Activated B cell treated with CpG ODN at 0.5 μM for 24 hours (primary cell): ENCODE measurements at regions not wholly inside any gene's neighbourhood (a gene's known extent, or its start where the extent isn't known, plus 50 kb on each side); places are given as distances from the start of the nearest gene placed in this dataset.

Experiments
- ATAC-seq: fragments of 200-7000 bp; cut with Tn5 transposase; one replicate; pipeline ENCODE4 v1.10.0; 2021; ENCODE audit warnings: low read depth, mild to moderate bottlenecking, moderate library complexity
- CTCF ChIA-PET: fragments of 350-600 bp; sonication (Branson Sonifier 250); formaldehyde crosslinking; loops from one replicate; lab custom pipeline; 2021; ENCODE audit warnings: antibody characterized with exemption; lab: Charles Lee
- POLR2A ChIA-PET: fragments of 350-600 bp; sonication (Branson Sonifier 250); formaldehyde crosslinking; loops from one replicate; lab custom pipeline; 2021; ENCODE audit warnings: antibody characterized with exemption; lab: Charles Lee
- DNase-seq: peaks from one replicate; pipeline ENCODE4 v3.0.0; 2022
- H3K27ac Mint-ChIP-seq: one replicate; pipeline ENCODE4 v1.8.0; 2020; ENCODE audit warnings: mixed read lengths
- H3K27me3 Mint-ChIP-seq: one replicate; pipeline ENCODE4 v1.8.0; 2021; ENCODE audit warnings: mixed read lengths
- H3K36me3 Mint-ChIP-seq: one replicate; pipeline ENCODE4 v1.8.0; 2021; ENCODE audit warnings: low read depth, mixed read lengths
- H3K4me1 Mint-ChIP-seq: one replicate; pipeline ENCODE4 v1.8.0; 2021; ENCODE audit warnings: mixed read lengths
- H3K4me3 Mint-ChIP-seq: one replicate; pipeline ENCODE4 v1.8.0; 2020; ENCODE audit warnings: mild to moderate bottlenecking, mixed read lengths
- H3K9me3 Mint-ChIP-seq: one replicate; pipeline ENCODE4 v1.8.0; 2020; ENCODE audit warnings: mixed read lengths
- intact Hi-C: fragments of 100-400 bp; cut with micrococcal nuclease; formaldehyde crosslinking; loops from one replicate; pipeline ENCODE4 v1.15.1; 2024
- TF ChIP-seq, protein P1 (sequence below): fragments of 200-600 bp; IDR thresholded peaks from one replicate; pipeline ENCODE4 v1.8.0; 2022; ENCODE audit warnings: antibody characterized with exemption, mild to moderate bottlenecking

DNA sequence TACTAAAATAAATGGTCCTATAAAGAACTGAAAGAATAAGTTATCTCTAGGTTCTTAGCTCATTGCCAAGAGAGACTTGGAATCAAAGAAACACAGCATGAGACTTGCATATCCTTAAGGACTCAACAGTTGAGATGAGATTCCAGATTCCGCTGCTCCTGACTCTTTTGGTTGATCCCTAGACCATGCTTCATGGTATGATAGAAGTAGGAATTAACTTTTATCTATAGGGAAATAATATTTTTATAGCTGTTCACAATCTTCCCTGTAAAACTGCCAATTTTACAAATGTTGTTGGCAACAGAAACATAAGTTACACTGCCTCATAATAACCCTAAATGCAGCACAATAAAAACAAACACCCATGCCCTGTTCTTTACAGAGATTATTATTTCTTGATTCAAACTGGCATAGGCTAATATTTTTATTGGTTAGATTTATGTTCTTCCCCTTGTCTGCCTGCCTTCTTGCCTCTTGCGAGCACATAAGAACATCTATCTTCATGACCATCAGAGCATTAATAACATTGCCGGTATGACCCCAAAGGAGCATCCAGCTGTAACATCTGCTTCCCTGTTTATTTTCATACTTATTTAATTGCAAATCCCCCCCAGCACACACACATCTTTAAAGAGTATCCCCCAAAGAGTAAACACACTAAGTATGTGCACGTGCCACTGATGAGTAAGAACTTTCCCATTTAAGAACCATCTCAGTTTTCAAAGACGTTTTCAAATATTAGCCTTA is 735.7 kb upstream of the SLC8A1 start:
- Mint-ChIP-seq H3K9me3 (no peaks in the 10 kb centered on the region), H3K36me3 (no peaks in the 10 kb centered on the region), H3K4me3 (no peak overlapping the region), H3K4me1 (no peaks in the 10 kb centered on the region), H3K27me3 (no peaks in the 10 kb centered on the region), H3K27ac (no peak overlapping the region)
- TF ChIP-seq, protein P1, sequence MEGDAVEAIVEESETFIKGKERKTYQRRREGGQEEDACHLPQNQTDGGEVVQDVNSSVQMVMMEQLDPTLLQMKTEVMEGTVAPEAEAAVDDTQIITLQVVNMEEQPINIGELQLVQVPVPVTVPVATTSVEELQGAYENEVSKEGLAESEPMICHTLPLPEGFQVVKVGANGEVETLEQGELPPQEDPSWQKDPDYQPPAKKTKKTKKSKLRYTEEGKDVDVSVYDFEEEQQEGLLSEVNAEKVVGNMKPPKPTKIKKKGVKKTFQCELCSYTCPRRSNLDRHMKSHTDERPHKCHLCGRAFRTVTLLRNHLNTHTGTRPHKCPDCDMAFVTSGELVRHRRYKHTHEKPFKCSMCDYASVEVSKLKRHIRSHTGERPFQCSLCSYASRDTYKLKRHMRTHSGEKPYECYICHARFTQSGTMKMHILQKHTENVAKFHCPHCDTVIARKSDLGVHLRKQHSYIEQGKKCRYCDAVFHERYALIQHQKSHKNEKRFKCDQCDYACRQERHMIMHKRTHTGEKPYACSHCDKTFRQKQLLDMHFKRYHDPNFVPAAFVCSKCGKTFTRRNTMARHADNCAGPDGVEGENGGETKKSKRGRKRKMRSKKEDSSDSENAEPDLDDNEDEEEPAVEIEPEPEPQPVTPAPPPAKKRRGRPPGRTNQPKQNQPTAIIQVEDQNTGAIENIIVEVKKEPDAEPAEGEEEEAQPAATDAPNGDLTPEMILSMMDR, result no peak
- CTCF ChIA-PET, result no interaction called here
- DNase-seq (no peak), ATAC-seq (no peak)
- POLR2A ChIA-PET, result no interaction called here
- intact Hi-C loops, result no loop called here

DNA sequence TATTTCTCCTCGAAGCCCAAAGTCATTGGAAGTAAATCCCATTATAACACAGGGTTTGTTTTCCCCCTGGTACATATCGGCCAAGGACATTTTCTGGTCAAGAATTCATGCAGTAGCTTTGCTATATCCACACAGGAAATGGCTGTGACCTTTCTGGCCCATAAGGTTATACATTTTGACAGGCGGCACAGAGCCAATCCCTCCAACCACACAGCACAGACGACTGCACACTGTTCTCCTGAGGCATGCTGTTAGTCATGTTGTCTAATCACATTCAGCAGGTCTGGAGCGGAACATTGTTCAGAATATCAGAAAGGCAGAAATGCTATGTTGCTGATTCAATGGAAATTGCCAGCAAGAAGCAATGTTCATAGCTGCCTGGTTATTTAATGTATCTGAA is 742.3 kb upstream of the SLC8A1 start:
- no peak overlapping the region for H3K27ac Mint-ChIP-seq
- TF ChIP-seq, protein P1, result no peak
- ChIA-PET CTCF (no interaction called here), POLR2A (no interaction called here)
- H3K9me3 Mint-ChIP-seq, result no peaks in the 10 kb centered on the region
- intact Hi-C loops, result no loop called here
- ATAC-seq (no peak), DNase-seq (no peak)
- H3K4me1 Mint-ChIP-seq, result no peaks in the 10 kb centered on the region
- no peaks in the 10 kb centered on the region for H3K36me3 Mint-ChIP-seq
- H3K4me3 Mint-ChIP-seq, result no peak overlapping the region
- H3K27me3 Mint-ChIP-seq, result no peaks in the 10 kb centered on the region

DNA sequence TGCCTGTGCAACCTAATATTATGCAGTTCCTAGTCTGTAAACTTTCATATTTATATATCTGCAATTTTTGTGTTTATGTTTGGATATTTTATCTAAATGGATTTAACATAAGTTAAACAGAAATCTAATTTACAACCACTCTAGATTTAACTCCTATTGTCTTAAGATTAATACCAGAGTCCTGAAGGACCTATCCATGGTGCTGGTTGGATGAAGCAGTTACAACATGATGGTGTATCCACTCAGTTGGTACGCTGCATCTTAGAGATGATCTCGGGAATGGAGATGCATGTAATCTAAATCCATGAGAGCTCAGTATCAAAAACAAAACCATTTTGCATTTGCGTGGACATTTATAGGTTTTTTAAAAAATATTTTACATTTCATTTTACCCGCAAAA is 745.9 kb upstream of the SLC8A1 start:
- intact Hi-C loops, result no loop called here
- DNase-seq, result no peak
- TF ChIP-seq, protein P1, result no peak
- H3K27ac Mint-ChIP-seq, result no peak overlapping the region
- H3K36me3 Mint-ChIP-seq, result no peaks in the 10 kb centered on the region
- ChIA-PET POLR2A (no interaction called here), CTCF (no interaction called here)
- no peak for ATAC-seq
- no peak overlapping the region for H3K4me3 Mint-ChIP-seq
- H3K4me1 Mint-ChIP-seq, result no peaks in the 10 kb centered on the region
- no peaks in the 10 kb centered on the region for H3K9me3 Mint-ChIP-seq
- no peaks in the 10 kb centered on the region for H3K27me3 Mint-ChIP-seq

DNA sequence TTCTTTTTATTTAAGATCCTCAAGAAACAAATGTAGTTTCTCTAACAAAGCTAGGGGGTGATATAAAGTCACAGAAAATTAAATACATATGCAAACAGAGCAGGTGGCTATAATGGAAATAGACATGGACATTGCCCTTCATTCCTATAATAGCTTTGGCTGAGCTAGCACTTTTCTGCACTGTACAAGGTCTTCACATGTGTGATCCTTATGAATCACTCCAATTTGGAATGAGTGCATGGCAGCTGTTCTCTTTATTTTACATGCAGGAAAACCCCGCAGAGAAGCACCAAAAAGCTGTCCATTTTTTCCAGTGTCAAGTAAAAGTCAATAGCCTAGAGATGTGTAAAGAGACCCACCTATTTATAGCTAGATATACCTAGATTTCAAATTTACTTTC is 747.4 kb upstream of the SLC8A1 start:
- Mint-ChIP-seq H3K4me3 (no peak overlapping the region), H3K36me3 (no peaks in the 10 kb centered on the region), H3K27me3 (no peaks in the 10 kb centered on the region), H3K27ac (no peak overlapping the region), H3K4me1 (no peaks in the 10 kb centered on the region), H3K9me3 (no peaks in the 10 kb centered on the region)
- no peak for ATAC-seq
- POLR2A ChIA-PET, result no interaction called here
- DNase-seq, result no peak
- TF ChIP-seq, protein P1, result no peak
- CTCF ChIA-PET, result no interaction called here
- intact Hi-C loops, result no loop called here

DNA sequence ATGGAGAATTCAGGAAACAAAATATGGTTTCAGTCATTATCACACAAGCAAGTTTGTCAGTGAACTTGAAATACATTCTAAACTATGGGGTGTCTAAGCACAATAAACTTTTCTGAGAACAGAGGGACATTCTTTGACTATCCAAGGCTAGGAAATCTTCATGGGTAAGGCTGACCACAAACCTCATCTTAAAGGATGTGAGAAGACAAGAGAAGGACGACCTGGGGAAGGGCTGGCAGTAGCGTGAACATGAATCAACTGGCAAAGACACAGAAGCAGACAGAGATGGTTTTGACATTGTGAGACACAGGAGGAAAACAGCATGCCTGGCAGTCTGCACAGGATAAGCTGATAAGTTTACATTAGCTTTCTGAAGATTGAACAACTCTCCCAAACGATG is 752.4 kb upstream of the SLC8A1 start:
- intact Hi-C loops, result no loop called here
- Mint-ChIP-seq H3K4me1 (no peaks in the 10 kb centered on the region), H3K4me3 (no peak overlapping the region), H3K36me3 (no peaks in the 10 kb centered on the region), H3K9me3 (no peaks in the 10 kb centered on the region), H3K27ac (no peak overlapping the region), H3K27me3 (no peaks in the 10 kb centered on the region)
- TF ChIP-seq, protein P1, result no peak
- DNase-seq, result no peak
- ATAC-seq, result no peak
- ChIA-PET POLR2A (no interaction called here), CTCF (no interaction called here)
